ENCODE measurements at regions not wholly inside any gene's neighbourhood (a gene's known extent, or its start where the extent isn't known, plus 50 kb on each side); places are given as distances from the start of the nearest gene placed in this dataset.

DNA sequence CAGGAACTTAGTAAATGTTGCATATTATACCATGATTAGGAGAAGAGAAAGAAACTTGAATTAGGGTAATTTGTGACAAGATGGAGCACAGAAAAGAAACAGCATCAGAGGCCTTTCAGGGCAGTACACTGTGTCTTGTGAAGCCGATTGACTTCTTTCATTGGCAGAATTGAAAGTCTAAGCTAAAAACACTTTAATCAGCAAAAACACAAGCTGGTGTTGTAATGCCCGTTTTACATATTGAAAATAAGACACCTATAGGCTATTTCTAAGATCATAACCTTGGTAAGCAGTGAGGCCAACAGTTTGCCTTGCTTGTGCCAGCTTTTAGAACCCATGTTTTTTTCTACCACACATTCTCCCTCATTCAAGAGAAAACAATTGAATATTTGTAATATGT, 1378.1 kb upstream of the NXPH2 start:
- TF ChIP-seq CTCF (IDR thresholded peaks at IDR 0.05; ENCODE audit: extremely low read depth in 1 of 2, insufficient read depth in 1 of 2, low read depth in 1 of 2, low read length in 2 of 2) (no peak), POLR2AphosphoS5 (IDR thresholded peaks at IDR 0.05; ENCODE audit: insufficient read depth, low read depth, low read length) (no peak)
